ENCODE measurements at regions not wholly inside any gene's neighbourhood (a gene's known extent, or its start where the extent isn't known, plus 50 kb on each side); places are given as distances from the start of the nearest gene placed in this dataset.

GRCh38 chr5:174601946-174602345 lies 122.4 kb upstream of the MSX2 start:
- TF ChIP-seq, protein P1, sequence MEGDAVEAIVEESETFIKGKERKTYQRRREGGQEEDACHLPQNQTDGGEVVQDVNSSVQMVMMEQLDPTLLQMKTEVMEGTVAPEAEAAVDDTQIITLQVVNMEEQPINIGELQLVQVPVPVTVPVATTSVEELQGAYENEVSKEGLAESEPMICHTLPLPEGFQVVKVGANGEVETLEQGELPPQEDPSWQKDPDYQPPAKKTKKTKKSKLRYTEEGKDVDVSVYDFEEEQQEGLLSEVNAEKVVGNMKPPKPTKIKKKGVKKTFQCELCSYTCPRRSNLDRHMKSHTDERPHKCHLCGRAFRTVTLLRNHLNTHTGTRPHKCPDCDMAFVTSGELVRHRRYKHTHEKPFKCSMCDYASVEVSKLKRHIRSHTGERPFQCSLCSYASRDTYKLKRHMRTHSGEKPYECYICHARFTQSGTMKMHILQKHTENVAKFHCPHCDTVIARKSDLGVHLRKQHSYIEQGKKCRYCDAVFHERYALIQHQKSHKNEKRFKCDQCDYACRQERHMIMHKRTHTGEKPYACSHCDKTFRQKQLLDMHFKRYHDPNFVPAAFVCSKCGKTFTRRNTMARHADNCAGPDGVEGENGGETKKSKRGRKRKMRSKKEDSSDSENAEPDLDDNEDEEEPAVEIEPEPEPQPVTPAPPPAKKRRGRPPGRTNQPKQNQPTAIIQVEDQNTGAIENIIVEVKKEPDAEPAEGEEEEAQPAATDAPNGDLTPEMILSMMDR (IDR thresholded peaks at IDR 0.05 in 8 of 11, conservative IDR thresholded peaks at IDR 0.05 in 3 of 11), result no peak
- TF ChIP-seq POLR2AphosphoS5 (IDR thresholded peaks at IDR 0.05), result no peak
